HG03378 (cell line): ENCODE measurements at regions not wholly inside any gene's neighbourhood (a gene's known extent, or its start where the extent isn't known, plus 50 kb on each side); places are given as distances from the start of the nearest gene placed in this dataset.
"Not testable (repeated sequence)": the region's sequence is repeated elsewhere in the genome, so short reads cannot be mapped to it uniquely, and the experiment has no call there.

Source experiments
- ATAC-seq: cut with Tn5 transposase; IDR thresholded peaks from one replicate; pipeline ENCODE4 v1.9.1; 2021; ENCODE audit warnings: mild to moderate bottlenecking, moderate library complexity; ENCODE audit not compliant: unreplicated experiment

DNA sequence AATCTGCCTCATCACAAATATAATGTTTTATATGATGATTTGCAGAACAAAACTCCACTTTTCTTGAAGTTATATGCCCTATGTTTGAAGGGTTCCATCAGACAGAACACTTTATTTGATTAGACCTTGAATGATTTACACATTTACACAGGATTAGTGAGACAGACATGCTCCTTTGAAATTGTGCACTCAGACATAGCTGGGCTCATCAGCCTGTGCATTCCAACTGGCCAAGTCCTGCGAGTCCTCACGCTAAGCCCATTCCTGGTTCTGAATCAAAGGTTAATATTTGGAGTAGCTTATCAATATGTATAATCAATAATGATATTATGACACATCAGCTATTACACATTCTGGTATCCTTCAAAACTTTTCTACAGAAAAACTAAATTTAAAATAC lies 173.6 kb downstream of the MBL2 start:
- ATAC-seq, result no peak

DNA sequence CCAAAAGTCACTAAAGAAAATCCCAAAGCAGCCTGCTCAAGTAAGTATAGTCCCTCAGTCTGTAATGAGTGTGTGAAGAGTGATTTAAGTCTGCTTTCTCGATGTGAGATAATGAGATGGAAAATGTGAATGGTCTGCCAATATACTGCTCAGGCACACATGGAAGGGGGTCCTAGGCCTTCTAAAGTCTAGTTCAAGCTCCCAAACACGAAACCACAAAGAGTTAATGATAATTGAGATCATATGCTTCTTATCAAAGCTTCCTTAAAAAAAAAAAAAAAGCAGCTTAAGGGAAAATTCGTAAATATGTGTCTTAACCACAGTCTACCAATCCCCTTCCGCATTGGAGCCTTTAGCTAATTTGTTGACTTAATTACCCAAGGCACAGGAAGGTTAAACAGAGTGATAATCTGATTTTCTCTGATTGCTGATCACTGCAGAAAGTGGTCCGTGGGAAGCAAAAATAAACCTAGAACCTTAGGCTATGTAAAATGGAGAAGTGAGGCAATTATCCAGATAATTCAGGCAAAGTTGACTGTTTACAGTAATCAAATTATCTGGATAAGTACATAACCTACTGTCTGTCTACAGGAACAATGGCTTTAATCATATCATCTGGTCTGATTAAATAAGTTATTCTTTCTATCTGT lies 172.9 kb downstream of the MBL2 start:
- ATAC-seq, result no peak

DNA sequence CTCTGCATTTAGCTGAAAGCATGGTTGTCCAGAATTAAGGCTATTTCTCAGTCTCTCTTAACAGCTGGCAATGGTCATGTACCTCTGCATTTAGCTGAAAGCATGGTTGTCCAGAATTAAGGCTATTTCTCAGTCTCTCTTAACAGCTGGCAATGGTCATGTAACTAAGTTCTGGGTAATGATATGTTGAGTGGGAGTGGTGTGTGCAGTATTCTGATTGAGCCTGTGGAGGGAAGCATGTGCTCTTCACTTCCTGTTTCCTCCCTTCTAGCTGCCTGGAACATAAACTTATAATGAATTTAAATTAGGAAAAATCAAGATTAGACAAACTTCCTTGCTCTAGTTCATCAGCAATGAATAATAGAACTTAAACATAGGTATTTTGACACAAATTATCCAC lies 168.5 kb downstream of the MBL2 start:
- not testable (repeated sequence) for ATAC-seq

DNA sequence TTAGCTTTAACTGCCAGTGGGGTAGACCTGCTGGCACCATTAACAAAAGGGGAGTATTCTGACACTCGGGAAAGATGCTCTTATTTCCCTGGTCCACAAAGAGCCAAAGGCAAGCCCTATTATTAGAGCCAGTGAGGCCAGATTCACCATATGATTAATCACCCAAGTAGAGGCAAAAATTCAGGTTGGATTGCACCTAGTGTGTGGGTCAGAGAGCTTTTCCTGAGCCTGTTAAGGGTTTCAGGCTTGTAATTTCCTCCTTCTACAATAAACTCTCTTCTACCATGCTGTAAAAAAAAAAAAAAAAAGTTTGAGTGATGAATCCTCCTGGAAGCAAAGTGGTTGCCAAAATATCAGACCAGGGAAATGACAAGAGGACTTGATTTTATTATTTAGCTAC lies 163.5 kb downstream of the MBL2 start:
- no peak for ATAC-seq

DNA sequence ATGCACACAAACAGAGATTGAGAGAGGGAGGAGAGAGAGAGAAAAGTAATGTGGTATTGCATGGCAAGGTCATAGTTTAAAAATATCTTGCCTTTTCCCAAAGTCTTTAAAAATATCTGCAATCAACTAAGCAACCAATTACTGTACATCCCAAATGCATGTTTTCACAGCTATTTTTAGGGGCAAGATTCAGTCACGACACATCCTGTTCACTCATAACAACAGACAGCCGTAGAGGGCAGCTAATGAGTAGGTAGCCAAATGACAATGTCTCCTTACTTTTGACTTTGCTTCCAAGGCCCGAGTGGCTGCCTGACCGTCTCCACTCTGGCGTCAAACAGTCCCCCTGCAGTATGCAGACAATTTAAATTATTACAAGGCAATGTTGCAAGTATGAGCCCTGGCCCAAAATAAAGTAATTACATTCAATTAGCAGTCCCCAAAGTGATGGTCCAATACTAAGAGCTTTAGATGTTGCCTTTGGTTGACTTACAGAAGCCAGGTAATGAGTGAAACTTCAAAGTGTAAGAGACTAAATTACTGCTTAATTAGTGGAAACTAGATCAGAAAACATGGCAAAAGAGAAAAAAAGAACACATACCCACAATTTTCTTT lies 162.9 kb downstream of the MBL2 start:
- ATAC-seq, result no peak

DNA sequence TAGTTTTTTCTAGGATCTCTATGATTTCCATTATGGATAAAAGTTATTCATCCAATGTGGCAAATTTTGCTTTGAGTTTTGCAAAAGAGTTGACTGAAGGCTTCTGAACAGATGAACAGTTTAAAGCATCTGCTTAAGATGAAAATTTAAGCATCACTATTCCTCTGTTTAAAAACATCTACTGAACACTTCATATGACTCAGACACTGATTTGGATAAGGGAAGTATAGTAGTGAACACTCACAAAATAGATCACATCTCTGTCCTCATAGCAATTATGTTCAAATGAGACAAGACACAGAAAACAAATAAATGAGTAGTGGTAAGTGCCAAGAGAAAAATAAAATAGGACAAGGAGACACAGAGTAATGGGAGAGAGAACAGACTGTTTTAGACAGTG lies 157.3 kb downstream of the MBL2 start:
- ATAC-seq, result no peak

DNA sequence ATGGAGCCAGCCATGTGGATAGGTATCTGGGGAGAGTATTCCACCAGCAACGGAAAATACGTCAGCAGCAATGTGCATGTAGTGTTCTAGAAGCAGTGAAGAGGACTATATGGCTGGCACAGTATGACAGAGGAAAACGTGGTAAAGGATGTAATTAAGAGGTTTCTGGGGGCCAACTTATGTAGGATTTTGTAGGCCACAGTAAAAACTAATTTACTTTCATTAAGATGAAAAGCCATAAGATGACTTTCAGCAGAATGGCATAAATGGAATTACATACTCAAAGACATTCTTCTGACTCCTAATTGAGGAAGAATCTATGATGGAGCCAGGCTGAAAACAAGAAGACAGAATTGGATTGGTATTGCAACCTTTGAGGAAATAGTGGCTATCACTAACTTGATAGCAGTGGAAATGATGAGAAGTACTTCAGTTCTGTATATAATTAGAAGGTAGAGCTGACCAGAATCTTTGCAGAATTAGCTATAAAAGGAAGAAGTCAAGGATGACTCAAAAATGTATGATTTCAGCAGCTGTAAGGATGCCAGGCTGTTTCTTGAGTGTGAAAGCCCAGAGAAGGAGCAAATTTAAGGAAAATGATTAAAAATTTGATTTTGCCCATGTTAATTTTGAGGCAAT lies 156.7 kb downstream of the MBL2 start:
- ATAC-seq, result no peak

DNA sequence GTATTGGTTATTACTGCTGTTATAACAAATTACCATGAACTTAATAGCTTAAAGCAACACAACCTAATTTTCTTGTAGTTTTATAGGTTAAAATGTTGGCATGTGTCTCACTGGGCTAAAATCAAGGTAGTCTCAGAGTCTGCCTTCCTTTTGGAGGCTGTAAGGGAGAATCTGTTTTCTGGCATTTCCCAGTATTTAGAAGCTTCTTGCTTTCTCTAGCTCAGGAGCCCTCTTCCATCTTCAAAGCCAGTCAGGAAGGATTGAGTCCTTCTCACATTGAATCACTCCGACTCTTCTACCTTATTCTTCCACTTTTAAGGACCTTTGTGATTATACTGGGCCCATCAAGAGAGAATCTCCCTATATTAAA lies 156.2 kb downstream of the MBL2 start:
- ATAC-seq, result no peak

DNA sequence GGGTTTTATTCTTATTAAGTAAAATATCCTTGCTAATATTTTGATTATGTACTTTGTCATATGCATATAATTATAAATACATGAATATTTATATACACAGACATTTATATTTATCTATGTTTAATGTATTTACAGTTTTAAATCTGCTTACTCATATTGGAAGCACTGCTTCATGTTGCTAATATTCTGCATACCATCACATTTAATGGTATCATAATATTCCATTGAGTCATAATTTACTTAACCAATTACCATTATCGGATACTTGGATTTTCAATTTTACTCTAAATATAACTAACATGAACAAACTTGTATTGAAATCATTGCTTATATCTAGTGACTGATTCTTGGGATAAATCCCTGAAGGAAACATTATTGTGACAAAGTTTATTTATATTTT lies 155.2 kb downstream of the MBL2 start:
- ATAC-seq, result no peak

DNA sequence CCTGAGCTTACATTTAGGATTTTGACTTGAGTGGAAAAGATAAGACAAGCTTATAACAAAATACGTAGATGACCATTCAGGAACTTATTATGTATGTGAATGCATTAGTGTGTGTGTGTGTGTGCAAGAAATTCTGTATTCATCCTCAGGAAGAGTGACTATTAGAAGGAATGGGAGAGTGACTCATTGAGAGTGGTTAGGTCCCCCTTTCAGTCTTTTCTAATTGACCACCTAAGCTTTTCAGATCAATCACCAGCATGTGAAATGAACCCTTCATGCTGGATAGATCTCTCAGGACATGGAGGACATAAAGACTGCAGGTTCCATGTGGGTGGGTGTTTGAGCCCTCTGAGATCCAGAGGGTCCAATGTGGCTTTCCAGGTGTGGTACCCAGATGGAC lies 153.5 kb downstream of the MBL2 start:
- ATAC-seq, result no peak

DNA sequence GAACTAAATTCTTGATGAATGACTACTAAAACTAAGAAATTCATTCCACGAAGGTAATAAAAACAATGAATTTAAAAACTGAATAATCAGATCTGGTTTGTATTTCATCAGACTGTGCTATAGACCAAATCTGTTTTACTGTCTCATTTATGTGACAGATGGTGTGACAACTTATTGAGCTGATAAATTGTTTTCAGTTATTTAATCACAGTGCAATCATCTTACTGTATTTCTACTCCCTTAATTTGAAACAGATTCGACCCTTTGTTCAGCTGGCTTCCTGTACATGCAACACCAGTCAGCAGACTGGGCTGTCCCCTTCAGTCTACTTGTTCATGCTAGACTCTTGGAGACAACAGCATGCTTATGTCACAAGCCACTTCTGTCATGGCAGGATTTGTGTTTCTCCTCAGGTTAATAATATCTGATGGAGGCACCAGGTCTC lies 150.9 kb downstream of the MBL2 start:
- no peak for ATAC-seq

DNA sequence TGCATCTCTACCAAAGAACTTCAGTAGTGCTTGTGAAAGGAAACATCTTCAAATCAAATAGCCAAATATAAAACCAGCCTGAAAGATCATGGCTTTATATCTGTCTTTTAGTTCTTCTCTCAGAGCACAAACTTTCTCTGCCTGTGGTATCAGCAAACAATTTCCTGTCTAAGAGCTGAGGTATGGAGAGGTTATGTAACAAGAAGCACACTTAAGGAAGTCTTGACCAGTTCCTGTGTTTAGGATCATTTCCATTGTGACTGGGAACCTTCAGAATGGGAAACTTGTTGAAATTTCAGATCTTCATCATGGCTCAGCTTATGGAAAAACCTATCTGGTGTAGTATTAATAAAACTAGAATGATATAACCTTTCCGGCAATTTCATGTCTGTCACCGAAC lies 148.8 kb downstream of the MBL2 start:
- no peak for ATAC-seq

DNA sequence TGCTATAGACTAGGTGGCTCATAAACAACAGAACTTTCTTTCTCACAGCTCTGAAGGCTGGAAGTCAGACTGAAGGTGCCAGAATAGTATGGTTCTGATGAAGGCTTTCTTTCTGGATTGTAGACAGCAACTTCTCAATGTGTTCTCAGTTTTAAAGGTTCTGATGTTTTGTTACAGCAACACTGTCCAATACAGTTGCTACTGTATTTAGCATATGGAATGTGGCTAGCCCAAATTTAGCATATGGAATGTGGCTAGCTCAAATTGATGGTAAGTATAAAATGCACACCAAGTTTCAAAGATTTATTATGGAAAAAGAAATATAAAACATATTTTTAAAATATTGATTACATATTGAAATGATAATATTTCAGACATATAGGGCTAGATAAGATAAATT lies 145.3 kb downstream of the MBL2 start:
- no peak for ATAC-seq

DNA sequence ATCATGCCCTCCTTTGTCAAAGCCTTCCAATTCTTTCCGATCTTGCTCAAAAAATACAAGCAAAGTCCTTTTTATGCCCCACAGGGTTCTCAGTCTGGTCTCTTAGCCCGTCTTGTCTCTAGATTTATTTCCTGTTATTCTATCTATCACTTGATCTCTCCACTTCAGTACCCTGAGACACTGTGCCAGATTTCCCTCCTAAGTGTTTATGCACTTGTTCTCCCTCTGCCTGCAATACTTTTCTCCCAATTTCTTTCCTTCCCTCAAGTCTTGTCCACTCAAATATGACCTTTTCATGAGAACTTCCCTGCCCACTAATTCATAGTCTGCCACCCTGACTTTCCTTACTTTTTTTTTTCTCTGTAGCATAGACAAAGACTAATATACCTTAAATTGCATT lies 141.4 kb downstream of the MBL2 start:
- ATAC-seq, result no peak

DNA sequence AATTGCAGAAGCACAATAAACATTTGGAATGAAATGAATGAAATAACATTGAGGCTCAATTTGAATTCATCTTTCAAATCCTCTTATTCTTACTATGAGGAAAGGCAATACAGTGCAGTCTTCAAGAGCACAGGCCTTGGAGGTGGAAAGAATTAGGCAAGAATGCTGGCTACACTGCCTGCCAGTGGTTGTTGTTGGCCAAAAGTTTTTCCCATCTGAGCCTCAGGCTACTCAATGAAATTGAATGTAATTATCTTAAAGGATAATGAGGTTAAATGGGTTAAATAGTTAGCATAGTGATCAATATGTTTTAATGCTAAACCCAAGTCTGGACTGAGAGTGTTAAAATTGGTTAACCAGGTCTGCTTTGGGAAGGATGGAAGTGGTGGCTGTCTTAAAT lies 140.9 kb downstream of the MBL2 start:
- ATAC-seq, result no peak

DNA sequence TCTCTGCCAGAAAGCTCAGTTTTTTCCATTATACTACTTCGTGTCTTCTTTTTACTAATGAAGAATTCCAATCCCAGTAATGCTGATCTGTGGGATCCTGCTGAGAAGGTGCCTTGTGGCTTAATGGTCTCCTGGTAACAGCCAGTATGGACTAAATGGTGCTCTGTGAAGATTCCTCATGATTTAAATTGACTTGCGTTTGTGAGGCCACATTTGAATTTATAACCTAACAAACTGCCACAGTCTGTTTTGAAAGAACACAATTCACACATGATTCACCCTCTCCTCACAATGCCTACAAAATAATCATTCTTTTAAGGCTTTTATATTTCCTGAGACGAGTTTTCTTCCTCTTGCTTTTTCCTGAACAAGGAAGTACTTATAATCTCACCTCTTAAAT lies 140.0 kb downstream of the MBL2 start:
- ATAC-seq, result no peak

DNA sequence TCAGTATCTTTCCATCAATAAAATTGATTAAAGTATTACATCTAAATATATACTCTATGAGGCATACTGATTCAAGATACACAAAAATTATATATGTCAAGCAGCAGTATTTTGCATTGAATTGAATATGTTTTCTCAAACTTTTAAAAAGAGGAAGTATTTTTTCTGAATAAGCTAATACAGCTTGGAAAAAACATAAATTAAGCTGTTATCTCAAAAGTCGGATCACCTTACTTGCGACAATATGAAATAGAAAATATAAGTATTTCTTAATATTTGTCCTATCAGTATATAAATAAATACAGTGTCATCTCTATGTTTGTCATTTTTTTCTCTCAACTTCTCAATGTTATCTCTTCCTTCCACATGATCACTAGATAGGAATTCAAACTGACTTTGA lies 139.3 kb downstream of the MBL2 start:
- ATAC-seq, result no peak

DNA sequence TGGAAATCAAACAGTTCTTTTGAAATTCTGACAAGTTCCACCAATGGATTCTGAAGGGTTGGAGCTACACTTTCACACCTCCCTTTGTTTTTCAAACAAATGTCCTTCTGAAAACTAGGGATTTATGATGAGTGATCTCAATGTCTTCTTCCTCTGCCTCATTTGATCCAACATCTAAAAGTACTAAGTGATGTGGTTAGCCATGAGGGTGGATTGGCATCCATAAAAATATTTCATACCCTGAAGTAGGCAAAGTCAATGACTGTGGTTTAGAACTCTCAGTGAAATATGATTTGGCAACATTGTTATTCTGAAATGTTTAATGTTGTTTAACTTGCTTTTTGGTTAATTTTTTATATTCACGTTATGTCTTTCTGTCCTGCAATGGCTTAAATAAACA lies 136.9 kb downstream of the MBL2 start:
- no peak for ATAC-seq

DNA sequence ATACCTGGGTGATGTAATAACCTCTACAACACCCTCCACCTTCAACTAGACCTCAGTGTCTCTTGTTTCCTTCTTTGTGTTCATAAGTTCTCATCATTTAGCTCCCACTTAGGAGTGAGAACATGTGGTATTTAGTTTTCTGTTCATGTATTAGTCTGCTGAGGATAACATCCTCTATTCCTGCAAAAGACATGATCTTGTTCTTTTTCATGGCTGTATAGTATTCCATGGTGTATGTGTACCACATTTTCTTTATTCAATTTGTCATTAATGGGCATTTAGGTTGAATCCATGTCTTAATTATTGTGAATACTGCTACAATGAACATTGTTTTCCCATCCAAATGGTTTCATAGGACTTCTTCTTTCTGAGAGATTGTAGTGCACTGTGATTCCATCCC lies 135.7 kb downstream of the MBL2 start:
- ATAC-seq, result no peak

DNA sequence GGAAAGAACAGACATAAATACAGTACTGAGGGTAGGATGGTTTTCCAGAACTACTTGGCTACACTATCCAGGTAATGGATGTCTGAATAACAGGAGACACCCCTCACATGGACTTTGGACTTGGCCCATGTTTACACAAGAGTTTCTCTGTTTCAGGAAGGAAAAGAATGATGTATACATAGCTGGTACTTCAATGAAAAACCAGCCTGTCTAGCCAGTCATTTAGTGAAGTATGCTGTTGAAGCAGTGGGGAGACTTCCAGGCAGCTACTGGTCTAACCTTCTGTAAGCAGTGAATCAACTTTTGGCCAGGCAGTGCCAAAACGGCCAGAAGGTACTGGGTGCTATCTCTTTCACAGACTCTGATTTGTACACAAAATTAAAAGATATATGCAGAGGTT lies 135.0 kb downstream of the MBL2 start:
- ATAC-seq, result no peak

DNA sequence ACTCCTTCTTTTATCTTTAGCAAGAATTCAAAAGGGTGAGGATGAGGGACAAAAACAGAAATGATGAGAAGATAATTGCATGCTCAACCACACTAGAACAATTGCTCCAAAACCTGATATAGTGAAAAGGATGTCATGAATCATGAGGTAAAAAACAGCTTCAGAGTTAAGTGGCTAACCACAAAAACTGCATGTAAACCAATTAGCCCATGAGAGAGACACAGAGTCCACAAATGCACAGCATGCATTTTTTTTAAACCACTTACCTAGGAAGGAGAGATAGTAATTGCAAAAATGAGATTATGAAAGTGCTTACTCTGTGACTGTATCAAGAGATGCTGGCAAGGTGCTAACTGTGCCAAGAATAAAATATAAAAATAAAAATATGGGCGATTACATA lies 132.9 kb downstream of the MBL2 start:
- no peak for ATAC-seq

DNA sequence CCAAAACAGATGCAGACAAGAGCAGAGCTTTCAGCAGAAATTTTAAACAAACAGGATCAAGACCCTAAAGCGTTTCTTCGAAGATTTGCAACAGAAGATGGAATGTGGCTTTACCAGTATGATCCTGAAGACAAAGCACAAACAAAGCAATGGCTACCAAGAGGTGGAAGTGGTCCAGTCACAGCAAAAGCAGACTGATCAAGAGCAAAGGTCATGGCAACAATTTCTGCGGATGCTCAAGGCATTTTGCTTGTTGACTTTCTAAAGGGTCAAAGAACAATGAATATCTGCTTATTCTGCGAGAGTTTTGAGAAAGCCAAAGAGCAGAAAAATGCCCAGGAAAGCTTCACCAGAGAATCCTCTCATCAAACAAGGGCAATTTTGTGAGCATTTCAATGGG lies 130.4 kb downstream of the MBL2 start:
- no peak for ATAC-seq
